NCI-H69 (cell line): ENCODE measurements at regions not wholly inside any gene's neighbourhood (a gene's known extent, or its start where the extent isn't known, plus 50 kb on each side); places are given as distances from the start of the nearest gene placed in this dataset.

ENCODE experiments used
- DNase-seq: peaks from one replicate; lab custom pipeline; 2025; lab: John Stamatoyannopoulos, UW

DNA sequence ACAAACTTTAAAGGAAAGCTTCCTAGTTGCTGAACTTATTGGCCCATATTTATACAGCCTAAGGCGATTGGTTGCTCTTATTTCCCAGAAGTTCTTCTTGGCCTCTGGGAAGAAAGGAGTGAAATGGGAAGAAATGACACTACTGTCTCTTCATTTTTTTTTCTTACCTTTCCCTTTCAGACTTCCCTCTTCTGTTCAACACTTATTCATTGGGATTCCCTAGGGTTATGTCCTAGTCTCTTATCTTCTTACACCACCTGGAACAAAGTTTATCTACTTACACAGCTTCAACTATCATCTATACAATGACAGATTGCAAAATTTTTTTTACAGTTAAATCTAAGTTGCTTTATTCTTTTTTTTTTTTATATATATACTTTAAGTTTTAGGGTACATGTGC lies 68.0 kb downstream of the SNX12 start:
- DNase-seq = no peak

DNA sequence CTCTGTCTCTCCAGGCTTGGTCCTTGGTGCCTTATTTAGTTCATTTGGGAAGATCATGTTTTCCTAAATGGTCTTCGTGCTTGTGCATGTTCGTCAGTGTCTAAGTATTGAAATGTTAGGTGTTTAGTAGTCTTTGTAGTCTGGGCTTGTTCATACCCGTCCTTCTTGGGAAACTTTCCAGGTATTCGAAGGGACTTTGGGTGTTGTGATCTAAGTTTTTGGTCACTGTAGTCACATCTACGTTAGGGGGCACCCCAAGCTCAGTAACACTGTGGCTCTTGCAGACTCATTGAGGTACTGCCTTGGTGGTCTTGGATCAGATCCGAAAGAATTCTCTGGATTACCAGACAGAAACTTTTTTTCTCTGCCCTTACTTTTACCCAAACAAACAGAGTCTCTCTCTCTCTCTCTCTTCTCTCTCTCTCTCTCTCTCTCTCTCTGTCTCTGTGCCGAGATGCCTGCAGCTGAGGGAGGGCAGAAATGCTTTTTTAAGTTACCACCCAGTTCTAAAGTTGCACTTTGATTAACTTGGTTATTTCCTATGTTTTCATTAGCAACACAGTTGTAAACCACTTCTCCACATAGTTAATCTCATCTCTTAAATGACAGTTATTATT lies 67.6 kb upstream of the SLC7A3 start:
- DNase-seq = peak; percentile 20

DNA sequence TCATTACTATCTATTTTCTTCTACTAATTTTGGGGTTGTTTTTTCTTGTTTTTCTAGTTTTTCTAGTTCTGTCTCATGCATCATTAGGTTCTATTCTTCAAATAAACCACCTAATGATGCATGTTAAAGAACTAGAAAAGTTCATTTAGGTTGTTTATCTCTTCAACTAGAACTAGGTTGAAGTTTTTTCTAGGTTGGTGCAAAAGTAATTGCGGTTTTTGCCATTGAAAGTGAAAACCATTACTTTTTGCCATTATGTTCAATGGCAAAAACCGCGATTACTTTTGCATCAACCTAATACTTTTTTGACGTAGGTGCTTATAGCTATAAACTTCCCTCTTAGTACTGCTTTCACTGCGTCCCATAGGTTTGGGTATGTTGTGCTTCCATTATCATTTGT lies 64.4 kb upstream of the SLC7A3 start:
- no peak for DNase-seq

DNA sequence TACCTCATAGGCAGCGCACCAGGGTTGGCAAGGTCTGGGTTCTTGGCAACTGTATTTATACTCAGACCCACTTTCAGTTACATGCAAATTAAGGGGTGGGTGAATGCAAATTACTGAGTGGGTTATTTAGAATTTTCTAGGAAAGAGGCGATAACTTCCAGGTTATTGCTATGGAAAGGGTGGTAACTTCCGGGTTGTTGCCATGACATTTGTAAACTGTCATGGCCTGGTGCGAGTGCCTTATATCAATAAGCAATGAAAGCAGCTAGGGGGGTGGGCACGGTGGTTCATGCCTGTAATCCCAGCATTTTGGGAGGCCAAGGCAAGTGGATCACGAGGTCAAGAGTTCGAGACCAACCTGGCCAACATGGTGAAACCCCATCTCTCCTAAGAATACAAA lies 57.5 kb upstream of the SLC7A3 start:
- no peak for DNase-seq
